ENCODE measurements at regions not wholly inside any gene's neighbourhood (a gene's known extent, or its start where the extent isn't known, plus 50 kb on each side); places are given as distances from the start of the nearest gene placed in this dataset.
A peak's percentile ranks its signal among the peaks of the same experiment; 100 is the strongest.

GRCh38 chr2:204072443-204073324 lies 136.1 kb downstream of the ICOS start:
- no peak overlapping the region for H3K4me3 ChIP-seq (replicated peaks; ENCODE audit: low read depth, low read length)
- TF ChIP-seq, protein P1, sequence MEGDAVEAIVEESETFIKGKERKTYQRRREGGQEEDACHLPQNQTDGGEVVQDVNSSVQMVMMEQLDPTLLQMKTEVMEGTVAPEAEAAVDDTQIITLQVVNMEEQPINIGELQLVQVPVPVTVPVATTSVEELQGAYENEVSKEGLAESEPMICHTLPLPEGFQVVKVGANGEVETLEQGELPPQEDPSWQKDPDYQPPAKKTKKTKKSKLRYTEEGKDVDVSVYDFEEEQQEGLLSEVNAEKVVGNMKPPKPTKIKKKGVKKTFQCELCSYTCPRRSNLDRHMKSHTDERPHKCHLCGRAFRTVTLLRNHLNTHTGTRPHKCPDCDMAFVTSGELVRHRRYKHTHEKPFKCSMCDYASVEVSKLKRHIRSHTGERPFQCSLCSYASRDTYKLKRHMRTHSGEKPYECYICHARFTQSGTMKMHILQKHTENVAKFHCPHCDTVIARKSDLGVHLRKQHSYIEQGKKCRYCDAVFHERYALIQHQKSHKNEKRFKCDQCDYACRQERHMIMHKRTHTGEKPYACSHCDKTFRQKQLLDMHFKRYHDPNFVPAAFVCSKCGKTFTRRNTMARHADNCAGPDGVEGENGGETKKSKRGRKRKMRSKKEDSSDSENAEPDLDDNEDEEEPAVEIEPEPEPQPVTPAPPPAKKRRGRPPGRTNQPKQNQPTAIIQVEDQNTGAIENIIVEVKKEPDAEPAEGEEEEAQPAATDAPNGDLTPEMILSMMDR (IDR thresholded peaks at IDR 0.05; ENCODE audit: low read depth, low read length, missing control alignments): peak; percentile 61
- no peak for DNase-seq (ENCODE audit: extremely low read depth, low read depth)

- TF ChIP-seq, protein P1 (IDR thresholded peaks at IDR 0.05; ENCODE audit: low read depth, low read length, missing control alignments): no peak
- H3K4me3 ChIP-seq (replicated peaks; ENCODE audit: low read depth, low read length): no peak overlapping the region
- DNase-seq (ENCODE audit: extremely low read depth, low read depth): no peak
Observed at GRCh38 chr2:204074456-204074855, 137.9 kb downstream of the ICOS start.

- TF ChIP-seq, protein P1 (IDR thresholded peaks at IDR 0.05; ENCODE audit: low read depth, low read length, missing control alignments): no peak
- no peak for DNase-seq (ENCODE audit: extremely low read depth, low read depth)
- H3K4me3 ChIP-seq (replicated peaks; ENCODE audit: low read depth, low read length): no peak overlapping the region
Observed at GRCh38 chr2:204078003-204078698, 141.6 kb downstream of the ICOS start.

- no peak overlapping the region for H3K4me3 ChIP-seq (replicated peaks; ENCODE audit: low read depth, low read length)
- TF ChIP-seq, protein P1 (IDR thresholded peaks at IDR 0.05; ENCODE audit: low read depth, low read length, missing control alignments): no peak
- no peak for DNase-seq (ENCODE audit: extremely low read depth, low read depth)
Observed at GRCh38 chr2:204081487-204082425, 145.2 kb downstream of the ICOS start.

DNA sequence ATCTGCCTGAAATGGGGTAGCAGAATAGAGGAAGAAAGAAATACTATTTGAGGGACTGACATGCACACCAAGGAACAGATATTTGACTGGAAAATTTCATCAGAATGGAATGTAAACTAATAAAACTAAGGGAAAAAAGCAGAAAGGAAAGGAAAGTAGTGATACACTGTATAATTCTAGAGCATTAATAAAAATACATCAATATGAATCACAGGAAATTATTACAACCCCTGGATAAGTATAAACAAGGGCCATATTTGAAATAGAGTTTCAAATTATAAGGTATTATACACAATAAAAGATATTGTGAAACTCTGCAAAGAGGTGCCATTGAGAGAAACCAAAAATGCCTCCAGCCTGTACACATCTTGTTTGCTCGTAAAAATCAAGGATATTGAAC lies 149.6 kb downstream of the ICOS start:
- TF ChIP-seq, protein P1 (IDR thresholded peaks at IDR 0.05; ENCODE audit: low read depth, low read length, missing control alignments): no peak
- no peak for DNase-seq (ENCODE audit: extremely low read depth, low read depth)
- no peak overlapping the region for H3K4me3 ChIP-seq (replicated peaks; ENCODE audit: low read depth, low read length)

DNA sequence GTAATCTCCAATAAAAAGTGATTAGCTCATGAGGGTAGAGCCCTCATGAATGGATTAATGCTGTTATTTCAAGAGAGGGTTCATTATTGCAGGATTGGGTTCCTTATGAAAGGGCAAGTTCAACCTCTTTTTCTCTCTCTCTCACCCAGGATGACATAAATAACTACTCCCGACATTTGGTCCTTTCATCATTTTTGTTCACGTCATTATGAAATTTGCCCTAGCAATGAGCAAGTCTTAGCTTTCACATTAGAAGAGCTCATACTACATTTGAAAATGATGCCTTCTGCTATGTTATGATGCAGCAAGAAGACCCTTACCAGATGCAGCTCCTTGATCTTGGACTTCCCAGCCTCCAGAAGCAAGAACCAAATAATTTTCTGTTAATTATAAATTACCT lies 152.5 kb downstream of the ICOS start:
- TF ChIP-seq, protein P1 (IDR thresholded peaks at IDR 0.05; ENCODE audit: low read depth, low read length, missing control alignments): no peak
- no peak for DNase-seq (ENCODE audit: extremely low read depth, low read depth)
- H3K4me3 ChIP-seq (replicated peaks; ENCODE audit: low read depth, low read length): no peak overlapping the region

All from HFF-Myc (cell line).